ENCODE measurements at regions not wholly inside any gene's neighbourhood (a gene's known extent, or its start where the extent isn't known, plus 50 kb on each side); places are given as distances from the start of the nearest gene placed in this dataset.

GRCh38 chr3:118536764-118537163 is 497.9 kb downstream of the IGSF11 start:
- H3K36me3 ChIP-seq (replicated peaks in 1 of 2; ENCODE audit: control insufficient read depth in 1 of 2, insufficient read depth in 2 of 2, low read length in 1 of 2) = no peaks in the 10 kb centered on the region
- H3K4me2 ChIP-seq = no peak overlapping the region
- H3K4me3 ChIP-seq (ENCODE audit: low read depth in 2 of 2, low read length in 1 of 2) = no peak overlapping the region
- no peaks in the 10 kb centered on the region for H4K20me1 ChIP-seq (ENCODE audit: insufficient read depth)
- no peaks in the 10 kb centered on the region for H3K9me2 ChIP-seq
- no peak for DNase-seq
- no peaks in the 10 kb centered on the region for H3K79me2 ChIP-seq (ENCODE audit: insufficient read depth)
- no peak overlapping the region for H2AFZ ChIP-seq (ENCODE audit: low read depth)
- TF ChIP-seq FOXJ3 (CRISPR knock-in tag; IDR thresholded peaks at IDR 0.05) (no peak), REST (IDR thresholded peaks at IDR 0.05; ENCODE audit: low read depth, low read length) (no peak), ZBTB33 (IDR thresholded peaks at IDR 0.05; ENCODE audit: borderline replicate concordance, low read depth) (no peak), ELF1 (IDR thresholded peaks at IDR 0.05) (no peak), USF1 (IDR thresholded peaks at IDR 0.05; ENCODE audit: borderline replicate concordance, low read depth) (no peak), RAD21 (IDR thresholded peaks at IDR 0.05; ENCODE audit: low read length) (no peak), POLR2AphosphoS5 (IDR thresholded peaks at IDR 0.05; ENCODE audit: low read depth, low read length) (no peak), IRF3 (IDR thresholded peaks at IDR 0.05; ENCODE audit: low read depth, low read length) (no peak), PBX3 (IDR thresholded peaks at IDR 0.05) (no peak), CTCF (IDR thresholded peaks at IDR 0.05) (no peak), SMC3 (IDR thresholded peaks at IDR 0.05; ENCODE audit: low read depth, low read length) (no peak), SIN3A (IDR thresholded peaks at IDR 0.05; ENCODE audit: borderline replicate concordance, low read depth, low read length) (no peak), CHD2 (IDR thresholded peaks at IDR 0.05; ENCODE audit: low read length, partially characterized antibody) (no peak)
- peaks cover 0 to 10% of the 10 kb centered on the region in 2 experiments; a peak in 2 of 4 replicates for H3K4me1 ChIP-seq (ENCODE audit: control insufficient read depth in 1 of 2, insufficient read depth in 2 of 2, low read depth in 1 of 2, low read length in 1 of 2)
- no peaks in the 10 kb centered on the region for H3K27me3 ChIP-seq (ENCODE audit: insufficient read depth)
- H3K9me3 ChIP-seq = no peaks in the 10 kb centered on the region
- ChIA-PET POLR2A (no interaction called here), CTCF (no interaction called here)
- 12% methylated on average over 3 of the region's 3 CpGs for whole genome bisulfite sequencing (ENCODE audit: low lambda C conversion rate)
- no peaks in the 10 kb centered on the region for H3F3A ChIP-seq (replicated peaks; ENCODE audit: insufficient read depth)
- H3K27ac ChIP-seq (ENCODE audit: low read depth in 2 of 2, low read length in 1 of 2) = peak overlapping the region in 1 of 2 experiments; percentile 77; a peak in 2 of 4 replicates
- H3K9ac ChIP-seq = no peak overlapping the region
